ENCODE measurements at regions not wholly inside any gene's neighbourhood (a gene's known extent, or its start where the extent isn't known, plus 50 kb on each side); places are given as distances from the start of the nearest gene placed in this dataset.

DNA sequence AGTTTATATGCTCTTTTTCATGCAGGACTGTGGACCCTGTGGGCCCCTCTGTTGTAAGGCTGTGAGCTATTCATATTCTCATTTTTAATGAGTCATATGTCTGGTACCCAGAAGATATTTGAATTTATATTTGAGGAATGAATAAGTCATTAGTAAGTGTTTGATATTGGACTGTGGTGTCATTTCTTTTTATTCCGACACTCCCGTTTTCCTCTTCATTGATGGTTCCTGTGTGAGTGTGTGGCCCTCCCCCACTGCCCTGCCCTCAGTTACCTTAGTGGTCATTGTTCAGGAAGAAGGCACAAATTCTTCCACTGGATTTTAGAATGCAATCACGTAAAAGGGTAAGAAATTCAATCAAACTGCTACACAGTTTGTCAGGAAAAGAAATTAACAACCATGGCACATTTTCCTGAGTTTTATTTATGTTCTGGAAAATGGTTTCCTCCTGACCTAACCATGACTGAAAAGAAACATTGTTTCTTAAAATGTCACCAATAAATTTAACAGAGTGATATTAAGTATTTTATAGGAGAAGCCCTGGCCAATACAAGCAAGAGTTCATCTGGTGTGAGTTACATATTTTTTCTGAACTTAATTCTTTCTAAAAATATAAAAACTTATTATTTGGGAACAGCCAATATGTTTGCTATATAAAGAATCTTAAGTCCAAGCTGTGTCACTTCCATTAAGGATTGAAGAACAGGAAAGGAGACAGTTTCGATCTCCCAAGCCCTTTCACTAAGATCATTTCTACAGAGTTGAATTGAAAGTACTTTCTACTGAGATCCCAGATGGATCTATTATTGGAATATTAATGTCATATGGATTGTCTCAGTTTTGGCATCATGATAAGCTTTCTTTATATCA, 370.5 kb upstream of the ANXA10 start:
- Mint-ChIP-seq H3K4me1 (no peaks in the 10 kb centered on the region), H3K27ac (no peak overlapping the region), H3K36me3 (no peaks in the 10 kb centered on the region), H3K27me3 (ENCODE audit: insufficient read depth, low read depth) (no peaks in the 10 kb centered on the region), H3K4me3 (no peak overlapping the region), H3K9me3 (no peaks in the 10 kb centered on the region)
- H3K4me1 ChIP-seq, result no peaks in the 10 kb centered on the region
- no peaks in the 10 kb centered on the region for H3K27me3 ChIP-seq
- DNase-seq (ENCODE audit: low spot score), result no peak
- H2AFZ ChIP-seq (replicated peaks), result no peak overlapping the region
- H3K4me3 ChIP-seq, result no peak overlapping the region
- TF ChIP-seq, protein P1, sequence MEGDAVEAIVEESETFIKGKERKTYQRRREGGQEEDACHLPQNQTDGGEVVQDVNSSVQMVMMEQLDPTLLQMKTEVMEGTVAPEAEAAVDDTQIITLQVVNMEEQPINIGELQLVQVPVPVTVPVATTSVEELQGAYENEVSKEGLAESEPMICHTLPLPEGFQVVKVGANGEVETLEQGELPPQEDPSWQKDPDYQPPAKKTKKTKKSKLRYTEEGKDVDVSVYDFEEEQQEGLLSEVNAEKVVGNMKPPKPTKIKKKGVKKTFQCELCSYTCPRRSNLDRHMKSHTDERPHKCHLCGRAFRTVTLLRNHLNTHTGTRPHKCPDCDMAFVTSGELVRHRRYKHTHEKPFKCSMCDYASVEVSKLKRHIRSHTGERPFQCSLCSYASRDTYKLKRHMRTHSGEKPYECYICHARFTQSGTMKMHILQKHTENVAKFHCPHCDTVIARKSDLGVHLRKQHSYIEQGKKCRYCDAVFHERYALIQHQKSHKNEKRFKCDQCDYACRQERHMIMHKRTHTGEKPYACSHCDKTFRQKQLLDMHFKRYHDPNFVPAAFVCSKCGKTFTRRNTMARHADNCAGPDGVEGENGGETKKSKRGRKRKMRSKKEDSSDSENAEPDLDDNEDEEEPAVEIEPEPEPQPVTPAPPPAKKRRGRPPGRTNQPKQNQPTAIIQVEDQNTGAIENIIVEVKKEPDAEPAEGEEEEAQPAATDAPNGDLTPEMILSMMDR (IDR thresholded peaks at IDR 0.05), result no peak
- TF ChIP-seq EZH2phosphoT487 (IDR thresholded peaks at IDR 0.05) (no peak), EZH2 (IDR thresholded peaks at IDR 0.05) (no peak)
- no peak overlapping the region for H3K9ac ChIP-seq
- H3K27ac ChIP-seq, result no peak overlapping the region
- no peaks in the 10 kb centered on the region for H3F3A ChIP-seq (ENCODE audit: low read depth)
- H4K20me1 ChIP-seq (ENCODE audit: low read depth), result no peaks in the 10 kb centered on the region
- H3K36me3 ChIP-seq, result no peaks in the 10 kb centered on the region
- H3K4me2 ChIP-seq, result no peak overlapping the region
- H3K9me3 ChIP-seq (ENCODE audit: low read depth), result no peaks in the 10 kb centered on the region
- H3K79me2 ChIP-seq (ENCODE audit: low read depth), result no peaks in the 10 kb centered on the region

- Mint-ChIP-seq H3K4me1 (no peaks in the 10 kb centered on the region), H3K27ac (no peak overlapping the region), H3K4me3 (no peak overlapping the region), H3K27me3 (ENCODE audit: insufficient read depth, low read depth) (no peaks in the 10 kb centered on the region), H3K9me3 (no peaks in the 10 kb centered on the region), H3K36me3 (no peaks in the 10 kb centered on the region)
- no peaks in the 10 kb centered on the region for H3K9me3 ChIP-seq (ENCODE audit: low read depth)
- H3K79me2 ChIP-seq (ENCODE audit: low read depth), result no peaks in the 10 kb centered on the region
- no peaks in the 10 kb centered on the region for H3K27me3 ChIP-seq
- H3K36me3 ChIP-seq, result no peaks in the 10 kb centered on the region
- no peaks in the 10 kb centered on the region for H3F3A ChIP-seq (ENCODE audit: low read depth)
- no peak overlapping the region for H3K9ac ChIP-seq
- H2AFZ ChIP-seq (replicated peaks), result no peak overlapping the region
- H3K27ac ChIP-seq, result no peak overlapping the region
- no peak overlapping the region for H3K4me3 ChIP-seq
- H4K20me1 ChIP-seq (ENCODE audit: low read depth), result no peaks in the 10 kb centered on the region
- no peak for DNase-seq (ENCODE audit: low spot score)
- H3K4me2 ChIP-seq, result no peak overlapping the region
- no peaks in the 10 kb centered on the region for H3K4me1 ChIP-seq
- TF ChIP-seq EZH2 (IDR thresholded peaks at IDR 0.05), result no peak
- TF ChIP-seq, protein P1 (IDR thresholded peaks at IDR 0.05), result no peak
- TF ChIP-seq EZH2phosphoT487 (IDR thresholded peaks at IDR 0.05), result no peak
Measured at GRCh38 chr4:167722487-167722808, 369.9 kb upstream of the ANXA10 start.

DNA sequence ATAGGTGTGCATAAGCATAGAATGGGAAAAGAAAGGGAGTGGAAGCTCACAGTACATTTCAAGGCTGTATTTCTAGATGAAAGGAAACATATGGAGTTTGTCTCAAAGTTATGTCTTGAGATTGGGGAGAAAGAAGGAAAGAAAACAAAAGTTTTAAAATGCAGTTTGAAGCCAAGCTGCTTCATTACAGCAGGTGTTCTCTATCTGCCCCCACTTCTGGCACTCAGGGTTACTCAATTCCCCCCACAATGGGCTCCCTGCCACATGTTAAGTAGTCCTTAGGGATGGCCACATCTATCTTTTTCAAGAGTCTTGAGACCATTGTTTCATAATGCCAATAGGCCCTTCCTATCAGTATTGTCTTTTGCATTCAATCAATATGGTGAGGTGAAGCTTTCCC, 367.4 kb upstream of the ANXA10 start:
- Histone ChIP-seq H3K27me3 (no peaks in the 10 kb centered on the region), H3K79me2 (ENCODE audit: low read depth) (no peaks in the 10 kb centered on the region), H3K4me1 (no peaks in the 10 kb centered on the region), H2AFZ (replicated peaks) (no peak overlapping the region), H4K20me1 (ENCODE audit: low read depth) (no peaks in the 10 kb centered on the region), H3K27ac (no peak overlapping the region), H3K9me3 (ENCODE audit: low read depth) (no peaks in the 10 kb centered on the region), H3K4me3 (no peak overlapping the region), H3K36me3 (no peaks in the 10 kb centered on the region), H3K4me2 (no peak overlapping the region), H3K9ac (no peak overlapping the region), H3F3A (ENCODE audit: low read depth) (no peaks in the 10 kb centered on the region)
- H3K9me3 Mint-ChIP-seq, result peaks cover 2% of the 10 kb centered on the region
- H3K4me3 Mint-ChIP-seq, result no peak overlapping the region
- H3K4me1 Mint-ChIP-seq, result no peaks in the 10 kb centered on the region
- TF ChIP-seq, protein P1 (IDR thresholded peaks at IDR 0.05), result no peak
- TF ChIP-seq EZH2 (IDR thresholded peaks at IDR 0.05) (no peak), EZH2phosphoT487 (IDR thresholded peaks at IDR 0.05) (no peak)
- H3K36me3 Mint-ChIP-seq, result no peaks in the 10 kb centered on the region
- H3K27ac Mint-ChIP-seq, result no peak overlapping the region
- no peaks in the 10 kb centered on the region for H3K27me3 Mint-ChIP-seq (ENCODE audit: insufficient read depth, low read depth)
- no peak for DNase-seq (ENCODE audit: low spot score)

Measured in neural progenitor cell (in vitro differentiated cells).